ENCODE measurements at regions not wholly inside any gene's neighbourhood (a gene's known extent, or its start where the extent isn't known, plus 50 kb on each side); places are given as distances from the start of the nearest gene placed in this dataset.
"Not testable (repeated sequence)": the region's sequence is repeated elsewhere in the genome, so short reads cannot be mapped to it uniquely, and the experiment has no call there.

GRCh38 chr4:55028196-55028595, 97.2 kb downstream of the KDR start:
- Mint-ChIP-seq H3K4me1 (ENCODE audit: low read depth) (no peaks in the 10 kb centered on the region), H3K4me3 (no peak overlapping the region), H3K27ac (no peak overlapping the region), H3K9me3 (no peaks in the 10 kb centered on the region), H3K27me3 (ENCODE audit: insufficient read depth) (peaks cover 2% of the 10 kb centered on the region), H3K36me3 (ENCODE audit: low read depth) (no peaks in the 10 kb centered on the region)
- no peak for DNase-seq (ENCODE audit: low spot score)
- intact Hi-C loops (cut with micrococcal nuclease), result no loop called here

GRCh38 chr4:55027596-55027995, 97.8 kb downstream of the KDR start:
- Mint-ChIP-seq H3K27me3 (ENCODE audit: insufficient read depth) (peaks cover 2% of the 10 kb centered on the region), H3K36me3 (ENCODE audit: low read depth) (no peaks in the 10 kb centered on the region), H3K27ac (no peak overlapping the region), H3K4me1 (ENCODE audit: low read depth) (no peaks in the 10 kb centered on the region), H3K4me3 (no peak overlapping the region), H3K9me3 (no peaks in the 10 kb centered on the region)
- intact Hi-C loops (cut with micrococcal nuclease), result no loop called here
- DNase-seq (ENCODE audit: low spot score), result no peak

GRCh38 chr4:55025456-55025855, 99.9 kb downstream of the KDR start:
- DNase-seq (ENCODE audit: low spot score); intact Hi-C loops (cut with micrococcal nuclease); H3K36me3 Mint-ChIP-seq (ENCODE audit: low read depth); H3K4me3 Mint-ChIP-seq; H3K4me1 Mint-ChIP-seq (ENCODE audit: low read depth); H3K27ac Mint-ChIP-seq; H3K27me3 Mint-ChIP-seq (ENCODE audit: insufficient read depth); H3K9me3 Mint-ChIP-seq: not testable (repeated sequence)

GRCh38 chr4:55023030-55023429, 102.4 kb downstream of the KDR start:
- DNase-seq (ENCODE audit: low spot score), result no peak
- Mint-ChIP-seq H3K27ac (no peak overlapping the region), H3K36me3 (ENCODE audit: low read depth) (no peaks in the 10 kb centered on the region), H3K4me1 (ENCODE audit: low read depth) (no peaks in the 10 kb centered on the region), H3K9me3 (no peaks in the 10 kb centered on the region), H3K4me3 (no peak overlapping the region), H3K27me3 (ENCODE audit: insufficient read depth) (peaks cover 2% of the 10 kb centered on the region)
- intact Hi-C loops (cut with micrococcal nuclease), result no loop called here

DNA sequence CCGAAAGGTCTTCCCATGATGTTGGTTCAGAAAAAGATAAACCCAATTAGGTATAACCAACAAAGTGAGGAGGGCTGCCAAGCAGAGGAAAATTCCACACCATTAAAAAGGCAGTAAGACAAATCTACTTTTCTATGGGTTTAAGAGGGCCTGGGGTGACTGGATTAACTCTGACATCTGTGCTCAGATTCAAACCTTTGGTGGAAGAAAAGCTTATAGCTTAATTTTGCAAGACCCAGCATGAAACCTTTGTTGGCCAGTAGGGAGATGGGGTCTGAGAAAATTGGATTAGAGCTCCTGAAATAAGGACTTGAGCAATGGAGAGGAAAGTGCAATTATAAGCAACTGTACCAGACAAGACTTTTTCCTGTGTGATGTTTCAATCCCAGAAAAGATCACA, 104.2 kb downstream of the KDR start:
- no peaks in the 10 kb centered on the region for H3K4me1 Mint-ChIP-seq (ENCODE audit: low read depth)

DNA sequence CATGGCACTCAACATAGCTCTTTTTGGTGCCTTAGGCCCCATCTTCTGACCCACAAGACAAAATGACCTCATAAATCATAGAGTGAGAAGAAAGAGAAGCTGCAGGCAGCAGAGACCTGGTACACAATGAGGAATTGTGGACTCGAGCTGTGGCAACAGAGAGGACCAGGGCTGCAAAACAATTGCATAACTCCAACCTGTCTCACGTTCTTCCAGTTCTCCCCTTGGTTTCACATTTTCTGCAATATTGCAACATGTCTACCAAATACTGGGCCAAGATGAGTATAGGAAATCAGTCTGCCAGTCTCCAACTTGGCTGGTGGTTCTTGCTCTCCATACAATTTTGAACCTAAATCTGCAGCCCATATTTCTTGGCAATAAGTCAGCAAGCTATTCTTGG, 105.3 kb downstream of the KDR start:
- Mint-ChIP-seq H3K4me3 (no peak overlapping the region), H3K27ac (no peak overlapping the region), H3K27me3 (ENCODE audit: insufficient read depth) (no peaks in the 10 kb centered on the region), H3K36me3 (ENCODE audit: low read depth) (no peaks in the 10 kb centered on the region), H3K4me1 (ENCODE audit: low read depth) (no peaks in the 10 kb centered on the region), H3K9me3 (no peaks in the 10 kb centered on the region)
- intact Hi-C loops (cut with micrococcal nuclease), result no loop called here
- DNase-seq (ENCODE audit: low spot score), result no peak

More for the DNA sequence above, 104.2 kb downstream of the KDR start:
- Mint-ChIP-seq H3K27ac (no peak overlapping the region), H3K36me3 (ENCODE audit: low read depth) (no peaks in the 10 kb centered on the region), H3K27me3 (ENCODE audit: insufficient read depth) (no peaks in the 10 kb centered on the region), H3K9me3 (no peaks in the 10 kb centered on the region), H3K4me3 (no peak overlapping the region)
- intact Hi-C loops (cut with micrococcal nuclease), result no loop called here
- DNase-seq (ENCODE audit: low spot score), result no peak

GRCh38 chr4:55018978-55019377, 106.4 kb downstream of the KDR start:
- Mint-ChIP-seq H3K36me3 (ENCODE audit: low read depth) (no peaks in the 10 kb centered on the region), H3K27ac (no peak overlapping the region), H3K27me3 (ENCODE audit: insufficient read depth) (no peaks in the 10 kb centered on the region), H3K4me1 (ENCODE audit: low read depth) (no peaks in the 10 kb centered on the region), H3K4me3 (no peak overlapping the region), H3K9me3 (no peaks in the 10 kb centered on the region)
- intact Hi-C loops (cut with micrococcal nuclease), result no loop called here
- no peak for DNase-seq (ENCODE audit: low spot score)

GRCh38 chr4:55018521-55018920, 106.9 kb downstream of the KDR start:
- no peak for DNase-seq (ENCODE audit: low spot score)
- Mint-ChIP-seq H3K9me3 (no peaks in the 10 kb centered on the region), H3K4me1 (ENCODE audit: low read depth) (no peaks in the 10 kb centered on the region), H3K27me3 (ENCODE audit: insufficient read depth) (no peaks in the 10 kb centered on the region), H3K36me3 (ENCODE audit: low read depth) (no peaks in the 10 kb centered on the region), H3K4me3 (no peak overlapping the region), H3K27ac (no peak overlapping the region)
- intact Hi-C loops (cut with micrococcal nuclease), result no loop called here

GRCh38 chr4:55017406-55017805, 108.0 kb downstream of the KDR start:
- no peak overlapping the region for H3K4me3 Mint-ChIP-seq
- intact Hi-C loops (cut with micrococcal nuclease), result no loop called here
- H3K36me3 Mint-ChIP-seq (ENCODE audit: low read depth), result no peaks in the 10 kb centered on the region
- H3K4me1 Mint-ChIP-seq (ENCODE audit: low read depth), result no peaks in the 10 kb centered on the region
- H3K27me3 Mint-ChIP-seq (ENCODE audit: insufficient read depth), result no peaks in the 10 kb centered on the region
- no peaks in the 10 kb centered on the region for H3K9me3 Mint-ChIP-seq
- no peak for DNase-seq (ENCODE audit: low spot score)
- H3K27ac Mint-ChIP-seq, result no peak overlapping the region

DNA sequence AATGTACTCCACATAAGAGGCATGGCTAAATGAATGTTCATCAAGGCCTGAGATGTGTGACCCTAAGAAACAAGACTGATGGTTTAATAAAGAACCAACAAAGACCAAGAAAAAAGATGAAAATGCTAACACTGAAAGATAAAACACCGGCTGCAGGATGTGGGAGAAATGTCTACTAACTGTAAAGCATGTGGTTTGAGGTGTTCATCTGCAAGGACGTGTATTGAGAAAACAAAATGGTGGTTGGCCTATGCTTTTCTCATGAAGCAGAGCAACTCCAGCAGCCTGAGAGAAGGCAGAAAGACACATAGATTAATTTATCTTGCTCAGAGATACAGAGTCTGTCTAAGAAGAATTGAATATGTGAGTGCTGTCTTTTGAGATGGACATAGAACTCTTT, 109.3 kb downstream of the KDR start:
- no peak for DNase-seq (ENCODE audit: low spot score)
- Mint-ChIP-seq H3K4me3 (no peak overlapping the region), H3K27ac (no peak overlapping the region), H3K9me3 (no peaks in the 10 kb centered on the region), H3K36me3 (ENCODE audit: low read depth) (no peaks in the 10 kb centered on the region), H3K4me1 (ENCODE audit: low read depth) (no peaks in the 10 kb centered on the region), H3K27me3 (ENCODE audit: insufficient read depth) (no peaks in the 10 kb centered on the region)
- intact Hi-C loops (cut with micrococcal nuclease), result no loop called here

- Mint-ChIP-seq H3K9me3 (no peaks in the 10 kb centered on the region), H3K4me3 (no peak overlapping the region), H3K4me1 (ENCODE audit: low read depth) (no peaks in the 10 kb centered on the region), H3K36me3 (ENCODE audit: low read depth) (no peaks in the 10 kb centered on the region), H3K27ac (no peak overlapping the region), H3K27me3 (ENCODE audit: insufficient read depth) (no peaks in the 10 kb centered on the region)
- DNase-seq (ENCODE audit: low spot score), result no peak
- intact Hi-C loops (cut with micrococcal nuclease), result no loop called here
Observed at GRCh38 chr4:55014876-55015275, 110.5 kb downstream of the KDR start.

GRCh38 chr4:55013431-55013955, 111.9 kb downstream of the KDR start:
- H3K4me3 Mint-ChIP-seq, result no peak overlapping the region
- H3K9me3 Mint-ChIP-seq, result no peaks in the 10 kb centered on the region
- intact Hi-C loops (cut with micrococcal nuclease), result no loop called here
- no peaks in the 10 kb centered on the region for H3K36me3 Mint-ChIP-seq (ENCODE audit: low read depth)
- H3K4me1 Mint-ChIP-seq (ENCODE audit: low read depth), result no peaks in the 10 kb centered on the region
- no peak overlapping the region for H3K27ac Mint-ChIP-seq
- no peaks in the 10 kb centered on the region for H3K27me3 Mint-ChIP-seq (ENCODE audit: insufficient read depth)
- DNase-seq (ENCODE audit: low spot score), result no peak

- no peak overlapping the region for H3K27ac Mint-ChIP-seq
- H3K36me3 Mint-ChIP-seq (ENCODE audit: low read depth), result no peaks in the 10 kb centered on the region
- H3K27me3 Mint-ChIP-seq (ENCODE audit: insufficient read depth), result no peaks in the 10 kb centered on the region
- DNase-seq (ENCODE audit: low spot score), result no peak
- intact Hi-C loops (cut with micrococcal nuclease), result no loop called here
- no peak overlapping the region for H3K4me3 Mint-ChIP-seq
- no peaks in the 10 kb centered on the region for H3K9me3 Mint-ChIP-seq
- no peaks in the 10 kb centered on the region for H3K4me1 Mint-ChIP-seq (ENCODE audit: low read depth)
Observed at GRCh38 chr4:55012363-55013230, 112.8 kb downstream of the KDR start.

- Mint-ChIP-seq H3K27me3 (ENCODE audit: insufficient read depth) (no peaks in the 10 kb centered on the region), H3K9me3 (no peaks in the 10 kb centered on the region), H3K4me3 (no peak overlapping the region), H3K4me1 (ENCODE audit: low read depth) (no peaks in the 10 kb centered on the region), H3K27ac (no peak overlapping the region), H3K36me3 (ENCODE audit: low read depth) (no peaks in the 10 kb centered on the region)
- intact Hi-C loops (cut with micrococcal nuclease), result no loop called here
- DNase-seq (ENCODE audit: low spot score), result no peak
Observed at GRCh38 chr4:55011761-55012160, 113.6 kb downstream of the KDR start.

All from activated T-helper 1 cell treated with anti-CD3 and anti-CD28 coated beads, Interleukin-12 subunit alpha, Interleukin-12 subunit beta, Interleukin-2, Interleukin-4 antibody, amounts not matched to agents 30 ng/mL and 10 ng/mL and 1 ng/mL, durations not matched to agents 14 hours and 24 hours and 36 hours (primary cell).